GM21737 (cell line): ENCODE measurements at regions not wholly inside any gene's neighbourhood (a gene's known extent, or its start where the extent isn't known, plus 50 kb on each side); places are given as distances from the start of the nearest gene placed in this dataset.

Experiments
- ATAC-seq: cut with Tn5 transposase; IDR thresholded peaks from one replicate; pipeline ENCODE4 v1.9.1; 2021; ENCODE audit warnings: mild to moderate bottlenecking, moderate library complexity; ENCODE audit not compliant: unreplicated experiment

GRCh38 chr10:78817361-78817760 is 251.4 kb upstream of the ZMIZ1 start:
- no peak for ATAC-seq

GRCh38 chr10:78817804-78818203 is 251.0 kb upstream of the ZMIZ1 start:
- ATAC-seq = no peak

GRCh38 chr10:78819361-78820006 is 249.3 kb upstream of the ZMIZ1 start:
- no peak for ATAC-seq

- ATAC-seq = no peak
Observed at GRCh38 chr10:78820007-78820362, 248.8 kb upstream of the ZMIZ1 start.

GRCh38 chr10:78821052-78821451 is 247.7 kb upstream of the ZMIZ1 start:
- ATAC-seq = no peak

- no peak for ATAC-seq
Observed at GRCh38 chr10:78828647-78829539, 239.9 kb upstream of the ZMIZ1 start.

- no peak for ATAC-seq
Observed at GRCh38 chr10:78829565-78829964, 239.2 kb upstream of the ZMIZ1 start.

GRCh38 chr10:78830062-78830975 is 238.4 kb upstream of the ZMIZ1 start:
- no peak for ATAC-seq

GRCh38 chr10:78830976-78831375 is 237.8 kb upstream of the ZMIZ1 start:
- no peak for ATAC-seq

- no peak for ATAC-seq
Observed at GRCh38 chr10:78831461-78831860, 237.3 kb upstream of the ZMIZ1 start.

- ATAC-seq = no peak
Observed at GRCh38 chr10:78832281-78832680, 236.5 kb upstream of the ZMIZ1 start.

- no peak for ATAC-seq
Observed at GRCh38 chr10:78838141-78838657, 230.6 kb upstream of the ZMIZ1 start.

- ATAC-seq = no peak
Observed at GRCh38 chr10:78843495-78843894, 225.3 kb upstream of the ZMIZ1 start.

GRCh38 chr10:78844960-78845607 is 223.7 kb upstream of the ZMIZ1 start:
- no peak for ATAC-seq

GRCh38 chr10:78846071-78846470 is 222.7 kb upstream of the ZMIZ1 start:
- no peak for ATAC-seq

GRCh38 chr10:78846760-78847159 is 222.0 kb upstream of the ZMIZ1 start:
- no peak for ATAC-seq

GRCh38 chr10:78847485-78847884 is 221.3 kb upstream of the ZMIZ1 start:
- no peak for ATAC-seq

- ATAC-seq = no peak
Observed at GRCh38 chr10:78849115-78849514, 219.7 kb upstream of the ZMIZ1 start.

GRCh38 chr10:78849731-78850130 is 219.0 kb upstream of the ZMIZ1 start:
- no peak for ATAC-seq

GRCh38 chr10:78850644-78851435 is 217.9 kb upstream of the ZMIZ1 start:
- ATAC-seq = no peak
